Neural progenitor cell (in vitro differentiated cells): ENCODE measurements at regions not wholly inside any gene's neighbourhood (a gene's known extent, or its start where the extent isn't known, plus 50 kb on each side); places are given as distances from the start of the nearest gene placed in this dataset.

Experiments used
- EZH2 ChIP-seq: fragments of 200-600 bp; sonication (generic); IDR thresholded peaks from 2 replicates; pipeline ENCODE4 v1.6.1; 2017; ENCODE audit warnings: antibody characterized with exemption, mild to moderate bottlenecking, moderate library complexity
- EZH2phosphoT487 ChIP-seq: fragments of 200-600 bp; sonication (generic); IDR thresholded peaks from 2 replicates; pipeline ENCODE4 v1.6.1; 2017; ENCODE audit warnings: antibody characterized with exemption
- TF ChIP-seq, protein P1 (sequence below): fragments of 200-600 bp; sonication (generic); IDR thresholded peaks from 2 replicates; pipeline ENCODE4 v1.5.1; 2017; ENCODE audit warnings: antibody characterized with exemption, mild to moderate bottlenecking

DNA sequence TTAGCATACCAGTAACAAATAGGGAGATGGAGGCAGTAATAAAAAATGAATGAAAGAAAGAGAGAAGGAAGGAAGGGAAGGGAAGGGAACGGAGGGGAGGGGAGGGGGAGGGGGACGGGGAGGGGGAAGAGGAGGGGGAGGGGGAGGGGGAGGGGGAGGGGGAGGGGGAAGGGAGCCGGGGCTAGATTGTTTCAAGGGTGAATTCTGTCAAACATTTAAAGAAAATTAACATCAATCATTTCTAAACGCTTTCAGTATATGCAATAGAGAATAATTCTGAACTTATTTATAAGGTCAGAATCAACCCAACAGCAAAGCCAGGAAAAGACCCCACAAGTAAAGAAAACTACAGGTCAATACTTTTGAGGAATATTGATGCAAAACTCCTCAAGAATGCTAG is 858.8 kb upstream of the GYPC start:
- TF ChIP-seq, protein P1, sequence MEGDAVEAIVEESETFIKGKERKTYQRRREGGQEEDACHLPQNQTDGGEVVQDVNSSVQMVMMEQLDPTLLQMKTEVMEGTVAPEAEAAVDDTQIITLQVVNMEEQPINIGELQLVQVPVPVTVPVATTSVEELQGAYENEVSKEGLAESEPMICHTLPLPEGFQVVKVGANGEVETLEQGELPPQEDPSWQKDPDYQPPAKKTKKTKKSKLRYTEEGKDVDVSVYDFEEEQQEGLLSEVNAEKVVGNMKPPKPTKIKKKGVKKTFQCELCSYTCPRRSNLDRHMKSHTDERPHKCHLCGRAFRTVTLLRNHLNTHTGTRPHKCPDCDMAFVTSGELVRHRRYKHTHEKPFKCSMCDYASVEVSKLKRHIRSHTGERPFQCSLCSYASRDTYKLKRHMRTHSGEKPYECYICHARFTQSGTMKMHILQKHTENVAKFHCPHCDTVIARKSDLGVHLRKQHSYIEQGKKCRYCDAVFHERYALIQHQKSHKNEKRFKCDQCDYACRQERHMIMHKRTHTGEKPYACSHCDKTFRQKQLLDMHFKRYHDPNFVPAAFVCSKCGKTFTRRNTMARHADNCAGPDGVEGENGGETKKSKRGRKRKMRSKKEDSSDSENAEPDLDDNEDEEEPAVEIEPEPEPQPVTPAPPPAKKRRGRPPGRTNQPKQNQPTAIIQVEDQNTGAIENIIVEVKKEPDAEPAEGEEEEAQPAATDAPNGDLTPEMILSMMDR = no peak
- TF ChIP-seq EZH2 = no peak
- TF ChIP-seq EZH2phosphoT487 = no peak
